GM12875 (cell line): ENCODE measurements at regions not wholly inside any gene's neighbourhood (a gene's known extent, or its start where the extent isn't known, plus 50 kb on each side); places are given as distances from the start of the nearest gene placed in this dataset.
"Not testable (repeated sequence)": the region's sequence is repeated elsewhere in the genome, so short reads cannot be mapped to it uniquely, and the experiment has no call there.

Experiments used
- H3K4me3 ChIP-seq: one replicate; pipeline ENCODE4 v1.5.1; 2011; ENCODE audit warnings: low read depth, low read length, control low read depth
- CTCF ChIP-seq: IDR thresholded peaks from 2 replicates; pipeline ENCODE4 v1.5.1; 2011; ENCODE audit warnings: low read depth, mild to moderate bottlenecking, control low read depth, inconsistent platforms, low read length, moderate library complexity, borderline replicate concordance; ENCODE audit not compliant: insufficient read depth

GRCh38 chr18:27527856-27528255, 342.7 kb upstream of the CHST9 start:
- no peak overlapping the region for H3K4me3 ChIP-seq
- no peak for TF ChIP-seq CTCF

- no peak for TF ChIP-seq CTCF
These were observed 335.3 kb upstream of the CHST9 start for GRCh38 chr18:27520401-27520800.

GRCh38 chr18:27510036-27510633, 325.0 kb upstream of the CHST9 start:
- H3K4me3 ChIP-seq, result not testable (repeated sequence)

More at GRCh38 chr18:27520401-27520800, 335.3 kb upstream of the CHST9 start:
- H3K4me3 ChIP-seq, result no peak overlapping the region

GRCh38 chr18:27501671-27502070, 316.6 kb upstream of the CHST9 start:
- TF ChIP-seq CTCF, result no peak

GRCh38 chr18:27500531-27500930, 315.4 kb upstream of the CHST9 start:
- H3K4me3 ChIP-seq, result no peak overlapping the region
- no peak for TF ChIP-seq CTCF

More at GRCh38 chr18:27501671-27502070, 316.6 kb upstream of the CHST9 start:
- no peak overlapping the region for H3K4me3 ChIP-seq

GRCh38 chr18:27497246-27497645, 312.1 kb upstream of the CHST9 start:
- no peak overlapping the region for H3K4me3 ChIP-seq
- no peak for TF ChIP-seq CTCF

- no peak for TF ChIP-seq CTCF
- no peak overlapping the region for H3K4me3 ChIP-seq
These were observed 308.1 kb upstream of the CHST9 start for GRCh38 chr18:27493182-27493581.
